ENCODE measurements at regions not wholly inside any gene's neighbourhood (a gene's known extent, or its start where the extent isn't known, plus 50 kb on each side); places are given as distances from the start of the nearest gene placed in this dataset.

DNA sequence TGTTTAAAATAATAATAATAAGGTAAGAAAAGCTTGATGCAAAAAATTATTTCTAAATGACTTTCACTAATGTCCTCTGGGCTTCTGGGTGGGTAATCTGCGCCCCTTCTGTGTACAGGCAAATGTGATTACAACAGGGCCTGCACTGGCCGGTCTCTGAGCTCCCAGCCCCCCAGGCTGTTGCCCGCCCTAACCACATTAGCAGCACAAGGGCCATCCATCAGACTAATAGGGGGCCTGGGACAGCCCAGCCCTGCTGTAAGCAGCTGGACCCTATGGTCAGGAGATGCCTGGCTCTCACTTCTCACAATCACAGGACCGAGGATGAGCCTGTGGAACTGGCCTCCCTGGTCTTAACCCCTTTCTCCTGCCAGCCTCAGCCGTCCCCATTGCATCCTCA lies 388.4 kb downstream of the BUD13 start:
- no peak overlapping the region for H4K8ac ChIP-seq (ENCODE audit: low read depth, low read length)
- no peak overlapping the region for H2BK15ac ChIP-seq (ENCODE audit: low read length)
- H3K4ac ChIP-seq (ENCODE audit: low read length) = no peak overlapping the region
- no peak overlapping the region for H2BK120ac ChIP-seq (ENCODE audit: low read depth, low read length)
- H3K23ac ChIP-seq (ENCODE audit: low read depth, low read length, poor library complexity) = no peak overlapping the region
- H2BK12ac ChIP-seq (ENCODE audit: low read length) = no peak overlapping the region
- H2AK5ac ChIP-seq (ENCODE audit: low read depth, low read length) = no peak overlapping the region
- no peak overlapping the region for H2AFZ ChIP-seq (ENCODE audit: low read length)
- H2BK5ac ChIP-seq (ENCODE audit: low read length) = no peak overlapping the region
- no peaks in the 10 kb centered on the region for H3K36me3 ChIP-seq (replicated peaks in 1 of 2; ENCODE audit: control insufficient read depth in 2 of 2, insufficient read depth in 2 of 2, low read length in 2 of 2)
- H3K27ac ChIP-seq (replicated peaks; ENCODE audit: low read length) = no peak overlapping the region
- no peaks in the 10 kb centered on the region for H3K4me1 ChIP-seq (ENCODE audit: control insufficient read depth in 2 of 2, insufficient read depth in 1 of 2, low read depth in 1 of 2, low read length in 2 of 2)
- H4K91ac ChIP-seq (ENCODE audit: low read depth, low read length, poor library complexity) = no peak overlapping the region
- H3K9ac ChIP-seq (ENCODE audit: low read depth, low read length, poor library complexity) = no peak overlapping the region
- H3K18ac ChIP-seq (ENCODE audit: low read length) = no peak overlapping the region
- WGBS, 2 donors (ENCODE audit: extremely low coverage in 2 of 2, insufficient read length in 2 of 2, insufficient replicate concordance in 1 of 2) = no CpG with 5 or more reads among the region's 5 CpGs
- H3K79me1 ChIP-seq (ENCODE audit: low read depth, low read length) = no peaks in the 10 kb centered on the region
- DNase-seq (ENCODE audit: low spot score) = no peak
- no peaks in the 10 kb centered on the region for H3K9me3 ChIP-seq (replicated peaks in 1 of 2; ENCODE audit: control insufficient read depth in 2 of 2, insufficient read depth in 1 of 2, low read depth in 1 of 2, low read length in 2 of 2)
- no peak overlapping the region for H3K14ac ChIP-seq (ENCODE audit: low read length)
- H3K4me2 ChIP-seq (ENCODE audit: insufficient read depth, low read length, poor library complexity, severe bottlenecking) = no peak overlapping the region
- H3K27me3 ChIP-seq (ENCODE audit: control insufficient read depth in 3 of 3, insufficient read depth in 3 of 3, low read depth in 1 of 3, low read length in 3 of 3) = no peaks in the 10 kb centered on the region
- no peak overlapping the region for H3K4me3 ChIP-seq (ENCODE audit: low read length in 2 of 2)

- Histone ChIP-seq H3K27ac (replicated peaks; ENCODE audit: low read length) (no peak overlapping the region), H3K36me3 (replicated peaks in 1 of 2; ENCODE audit: control insufficient read depth in 2 of 2, insufficient read depth in 2 of 2, low read length in 2 of 2) (no peaks in the 10 kb centered on the region), H3K4ac (ENCODE audit: low read length) (no peak overlapping the region), H3K79me1 (ENCODE audit: low read depth, low read length) (no peaks in the 10 kb centered on the region), H2AFZ (ENCODE audit: low read length) (no peak overlapping the region), H3K23ac (ENCODE audit: low read depth, low read length, poor library complexity) (no peak overlapping the region), H3K9me3 (replicated peaks in 1 of 2; ENCODE audit: control insufficient read depth in 2 of 2, insufficient read depth in 1 of 2, low read depth in 1 of 2, low read length in 2 of 2) (no peaks in the 10 kb centered on the region), H3K4me1 (ENCODE audit: control insufficient read depth in 2 of 2, insufficient read depth in 1 of 2, low read depth in 1 of 2, low read length in 2 of 2) (no peaks in the 10 kb centered on the region), H3K14ac (ENCODE audit: low read length) (no peak overlapping the region), H4K8ac (ENCODE audit: low read depth, low read length) (no peak overlapping the region), H2AK5ac (ENCODE audit: low read depth, low read length) (no peak overlapping the region), H3K4me2 (ENCODE audit: insufficient read depth, low read length, poor library complexity, severe bottlenecking) (no peak overlapping the region), H2BK15ac (ENCODE audit: low read length) (no peak overlapping the region), H2BK12ac (ENCODE audit: low read length) (no peak overlapping the region), H2BK5ac (ENCODE audit: low read length) (no peak overlapping the region), H3K27me3 (ENCODE audit: control insufficient read depth in 3 of 3, insufficient read depth in 3 of 3, low read depth in 1 of 3, low read length in 3 of 3) (no peaks in the 10 kb centered on the region), H3K4me3 (ENCODE audit: low read length in 2 of 2) (no peak overlapping the region), H3K18ac (ENCODE audit: low read length) (no peak overlapping the region), H4K91ac (ENCODE audit: low read depth, low read length, poor library complexity) (no peak overlapping the region), H2BK120ac (ENCODE audit: low read depth, low read length) (no peak overlapping the region), H3K9ac (ENCODE audit: low read depth, low read length, poor library complexity) (no peak overlapping the region)
- WGBS, 2 donors (ENCODE audit: extremely low coverage in 2 of 2, insufficient read length in 2 of 2, insufficient replicate concordance in 1 of 2) = no CpG with 5 or more reads among the region's 7 CpGs
- DNase-seq (ENCODE audit: low spot score) = peak; percentile 66
Measured at GRCh38 chr11:116379185-116379828, 393.5 kb downstream of the BUD13 start.

GRCh38 chr11:116376547-116376946 lies 396.2 kb downstream of the BUD13 start:
- Histone ChIP-seq H3K27me3 (ENCODE audit: control insufficient read depth in 3 of 3, insufficient read depth in 3 of 3, low read depth in 1 of 3, low read length in 3 of 3) (no peaks in the 10 kb centered on the region), H3K9me3 (replicated peaks in 1 of 2; ENCODE audit: control insufficient read depth in 2 of 2, insufficient read depth in 1 of 2, low read depth in 1 of 2, low read length in 2 of 2) (no peaks in the 10 kb centered on the region), H3K4ac (ENCODE audit: low read length) (no peak overlapping the region), H3K4me2 (ENCODE audit: insufficient read depth, low read length, poor library complexity, severe bottlenecking) (no peak overlapping the region), H3K27ac (replicated peaks; ENCODE audit: low read length) (no peak overlapping the region), H3K4me3 (ENCODE audit: low read length in 2 of 2) (no peak overlapping the region), H3K14ac (ENCODE audit: low read length) (no peak overlapping the region), H2AFZ (ENCODE audit: low read length) (no peak overlapping the region), H4K91ac (ENCODE audit: low read depth, low read length, poor library complexity) (no peak overlapping the region), H3K23ac (ENCODE audit: low read depth, low read length, poor library complexity) (no peak overlapping the region), H3K9ac (ENCODE audit: low read depth, low read length, poor library complexity) (no peak overlapping the region), H2BK15ac (ENCODE audit: low read length) (no peak overlapping the region), H2BK12ac (ENCODE audit: low read length) (no peak overlapping the region), H3K36me3 (replicated peaks in 1 of 2; ENCODE audit: control insufficient read depth in 2 of 2, insufficient read depth in 2 of 2, low read length in 2 of 2) (no peaks in the 10 kb centered on the region), H3K4me1 (ENCODE audit: control insufficient read depth in 2 of 2, insufficient read depth in 1 of 2, low read depth in 1 of 2, low read length in 2 of 2) (peaks cover 0 to 13% of the 10 kb centered on the region in 2 donors), H2AK5ac (ENCODE audit: low read depth, low read length) (no peak overlapping the region), H4K8ac (ENCODE audit: low read depth, low read length) (no peak overlapping the region), H2BK5ac (ENCODE audit: low read length) (no peak overlapping the region), H3K79me1 (ENCODE audit: low read depth, low read length) (no peaks in the 10 kb centered on the region), H2BK120ac (ENCODE audit: low read depth, low read length) (no peak overlapping the region), H3K18ac (ENCODE audit: low read length) (no peak overlapping the region)
- no peak for DNase-seq (ENCODE audit: low spot score)
- no CpG with 5 or more reads among the region's 1 CpG for WGBS, 2 donors (ENCODE audit: extremely low coverage in 2 of 2, insufficient read length in 2 of 2, insufficient replicate concordance in 1 of 2)

- H3K18ac ChIP-seq (ENCODE audit: low read length) = no peak overlapping the region
- no peak overlapping the region for H3K4me3 ChIP-seq (ENCODE audit: low read length in 2 of 2)
- no peak overlapping the region for H2BK12ac ChIP-seq (ENCODE audit: low read length)
- H3K23ac ChIP-seq (ENCODE audit: low read depth, low read length, poor library complexity) = no peak overlapping the region
- no peak overlapping the region for H3K9ac ChIP-seq (ENCODE audit: low read depth, low read length, poor library complexity)
- H2AK5ac ChIP-seq (ENCODE audit: low read depth, low read length) = no peak overlapping the region
- no peak overlapping the region for H3K27ac ChIP-seq (replicated peaks; ENCODE audit: low read length)
- no peak overlapping the region for H2BK120ac ChIP-seq (ENCODE audit: low read depth, low read length)
- no peak overlapping the region for H2BK15ac ChIP-seq (ENCODE audit: low read length)
- no peaks in the 10 kb centered on the region for H3K36me3 ChIP-seq (replicated peaks in 1 of 2; ENCODE audit: control insufficient read depth in 2 of 2, insufficient read depth in 2 of 2, low read length in 2 of 2)
- H4K8ac ChIP-seq (ENCODE audit: low read depth, low read length) = no peak overlapping the region
- no peak overlapping the region for H2AFZ ChIP-seq (ENCODE audit: low read length)
- no peaks in the 10 kb centered on the region for H3K27me3 ChIP-seq (ENCODE audit: control insufficient read depth in 3 of 3, insufficient read depth in 3 of 3, low read depth in 1 of 3, low read length in 3 of 3)
- no peak overlapping the region for H3K4ac ChIP-seq (ENCODE audit: low read length)
- no peaks in the 10 kb centered on the region for H3K79me1 ChIP-seq (ENCODE audit: low read depth, low read length)
- H3K9me3 ChIP-seq (replicated peaks in 1 of 2; ENCODE audit: control insufficient read depth in 2 of 2, insufficient read depth in 1 of 2, low read depth in 1 of 2, low read length in 2 of 2) = no peaks in the 10 kb centered on the region
- H3K14ac ChIP-seq (ENCODE audit: low read length) = no peak overlapping the region
- H3K4me1 ChIP-seq (ENCODE audit: control insufficient read depth in 2 of 2, insufficient read depth in 1 of 2, low read depth in 1 of 2, low read length in 2 of 2) = peaks cover 0 to 13% of the 10 kb centered on the region in 2 donors
- no peak for DNase-seq (ENCODE audit: low spot score)
- no CpG with 5 or more reads among the region's 1 CpG for WGBS, 2 donors (ENCODE audit: extremely low coverage in 2 of 2, insufficient read length in 2 of 2, insufficient replicate concordance in 1 of 2)
- H2BK5ac ChIP-seq (ENCODE audit: low read length) = no peak overlapping the region
- no peak overlapping the region for H3K4me2 ChIP-seq (ENCODE audit: insufficient read depth, low read length, poor library complexity, severe bottlenecking)
- no peak overlapping the region for H4K91ac ChIP-seq (ENCODE audit: low read depth, low read length, poor library complexity)
Measured at GRCh38 chr11:116376054-116376453, 396.7 kb downstream of the BUD13 start.

Data from neuronal stem cell (in vitro differentiated cells).